Keratinocyte (primary cell): ENCODE measurements at regions not wholly inside any gene's neighbourhood (a gene's known extent, or its start where the extent isn't known, plus 50 kb on each side); places are given as distances from the start of the nearest gene placed in this dataset.

Experiments used
- DNase-seq: peaks from one replicate; pipeline ENCODE4 v3.0.0-alpha.2; 2011; ENCODE audit warnings: low read depth, missing footprints, low spot score
- FAIRE-seq: peaks from 2 replicates; lab custom pipeline; 2011; peaks lifted over from hg19 to GRCh38; lab: Jason Lieb, UNC
- H2AFZ ChIP-seq: 2 replicates; pipeline ENCODE4 v1.6.0; 2012; ENCODE audit warnings: low read length, control low read depth, inconsistent platforms; ENCODE audit not compliant: control insufficient read depth
- H3K27ac ChIP-seq: 2 replicates; pipeline ENCODE4 v1.5.1; 2011; ENCODE audit warnings: low read length; ENCODE audit not compliant: control insufficient read depth, insufficient read depth
- H3K27me3 ChIP-seq: 3 replicates; pipeline ENCODE4 v1.6.0; 2011; ENCODE audit warnings: low read length; ENCODE audit not compliant: control insufficient read depth, insufficient read depth; ENCODE audit errors: extremely low read depth
- H3K36me3 ChIP-seq, 2 experiments: 2 replicates in 1 of 2; 3 replicates in 1 of 2; pipeline ENCODE4 v1.5.1; 2011; ENCODE audit warnings: low read length in 2 of 2, mild to moderate bottlenecking in 1 of 2; ENCODE audit not compliant: control insufficient read depth in 2 of 2, insufficient read depth in 2 of 2; ENCODE audit errors: extremely low read depth in 1 of 2
- H3K4me1 ChIP-seq: 3 replicates; pipeline ENCODE4 v1.5.1; 2011; ENCODE audit warnings: low read length; ENCODE audit not compliant: control insufficient read depth, insufficient read depth; ENCODE audit errors: extremely low read depth
- H3K4me2 ChIP-seq: 3 replicates; pipeline ENCODE4 v1.6.0; 2011; ENCODE audit warnings: low read depth, low read length; ENCODE audit not compliant: control insufficient read depth, insufficient read depth; ENCODE audit errors: extremely low read depth
- H3K4me3 ChIP-seq, 3 experiments: fragments of 200-600 bp in 1 of 3; sonication (generic) in 1 of 3; 2 replicates in 2 of 3; 3 replicates in 1 of 3; pipeline ENCODE4 v1.5.1; 2011 to 2016; ENCODE audit warnings: low read length in 3 of 3, mild to moderate bottlenecking in 3 of 3, control low read depth in 2 of 3, inconsistent platforms in 1 of 3, low read depth in 1 of 3, mixed read lengths in 1 of 3, mixed run types in 1 of 3, moderate library complexity in 1 of 3; ENCODE audit not compliant: control insufficient read depth in 2 of 3, insufficient read depth in 2 of 3; ENCODE audit errors: extremely low read depth in 1 of 3
- H3K79me2 ChIP-seq: 2 replicates; pipeline ENCODE4 v1.6.0; 2012; ENCODE audit warnings: low read length; ENCODE audit not compliant: control insufficient read depth, insufficient read depth
- H3K9ac ChIP-seq: 3 replicates; pipeline ENCODE4 v1.6.0; 2011; ENCODE audit warnings: low read length; ENCODE audit not compliant: control insufficient read depth, insufficient read depth; ENCODE audit errors: extremely low read depth
- H3K9me1 ChIP-seq: 3 replicates; pipeline ENCODE4 v1.6.0; 2011; ENCODE audit warnings: low read length; ENCODE audit not compliant: control insufficient read depth, insufficient read depth; ENCODE audit errors: extremely low read depth
- H3K9me3 ChIP-seq: 2 replicates; pipeline ENCODE4 v1.5.1; 2012; ENCODE audit warnings: low read depth, low read length; ENCODE audit not compliant: control insufficient read depth
- H4K20me1 ChIP-seq: 3 replicates; pipeline ENCODE4 v1.6.0; 2011; ENCODE audit warnings: low read length; ENCODE audit not compliant: control insufficient read depth, insufficient read depth; ENCODE audit errors: extremely low read depth
- EZH2 ChIP-seq: IDR thresholded peaks from one replicate; pipeline ENCODE4 v1.6.1; 2012; ENCODE audit warnings: inconsistent platforms, mild to moderate bottlenecking, low read length, moderate library complexity
- dilution Hi-C: fragments of 300-500 bp; cut with MboI; formaldehyde crosslinking; loops from one replicate; pipeline ENCODE4 v1.7.0; 2020; ENCODE audit warnings: low sequenced_read_pairs; ENCODE audit not compliant: extremely low pct_ligation_motif_present
- TF ChIP-seq, protein P1 (sequence below), 3 experiments: IDR thresholded peaks in 1 of 3; conservative IDR thresholded peaks in 1 of 3; optimal IDR thresholded peaks in 1 of 3; 2 replicates in 2 of 3; 3 replicates in 1 of 3; pipeline versions ENCODE3 to v1.5.1; 2011; ENCODE audit warnings: low read length in 3 of 3, mild to moderate bottlenecking in 3 of 3, moderate library complexity in 2 of 3, control low read depth in 1 of 3, inconsistent platforms in 1 of 3; ENCODE audit not compliant: insufficient read depth in 2 of 3; ENCODE audit errors: extremely low read depth in 1 of 3

DNA sequence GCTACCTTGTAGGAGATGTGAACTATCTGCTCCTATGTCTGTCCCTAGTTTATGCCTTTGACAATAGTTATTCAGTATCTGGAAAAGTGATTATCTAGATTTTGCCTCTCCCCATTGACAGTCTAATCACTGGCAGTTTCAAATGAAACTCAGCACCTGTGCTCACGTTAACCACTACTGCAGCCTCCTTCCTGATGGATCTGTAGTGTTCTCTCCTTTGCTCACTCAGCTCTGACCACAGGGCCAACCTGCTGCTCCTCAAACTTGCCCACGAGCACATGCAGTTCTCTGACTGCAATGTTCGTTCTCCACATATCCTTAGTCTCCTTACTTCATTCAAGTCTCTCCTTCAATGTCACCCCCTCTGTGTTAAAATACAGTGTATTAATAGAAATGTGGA is 230.1 kb downstream of the NHLRC3 start:
- Histone ChIP-seq H2AFZ (no peak overlapping the region), H3K9ac (no peak overlapping the region), H3K27ac (no peak overlapping the region), H3K4me1 (no peaks in the 10 kb centered on the region), H3K36me3 (no peaks in the 10 kb centered on the region), H4K20me1 (no peaks in the 10 kb centered on the region), H3K4me2 (no peak overlapping the region), H3K27me3 (no peaks in the 10 kb centered on the region), H3K9me1 (no peaks in the 10 kb centered on the region), H3K9me3 (peaks cover 3% of the 10 kb centered on the region), H3K4me3 (no peak overlapping the region), H3K79me2 (no peaks in the 10 kb centered on the region)
- dilution Hi-C loops, result no loop called here
- no peak for DNase-seq
- FAIRE-seq, result peak; percentile 13
- no peak for TF ChIP-seq EZH2
- TF ChIP-seq, protein P1, sequence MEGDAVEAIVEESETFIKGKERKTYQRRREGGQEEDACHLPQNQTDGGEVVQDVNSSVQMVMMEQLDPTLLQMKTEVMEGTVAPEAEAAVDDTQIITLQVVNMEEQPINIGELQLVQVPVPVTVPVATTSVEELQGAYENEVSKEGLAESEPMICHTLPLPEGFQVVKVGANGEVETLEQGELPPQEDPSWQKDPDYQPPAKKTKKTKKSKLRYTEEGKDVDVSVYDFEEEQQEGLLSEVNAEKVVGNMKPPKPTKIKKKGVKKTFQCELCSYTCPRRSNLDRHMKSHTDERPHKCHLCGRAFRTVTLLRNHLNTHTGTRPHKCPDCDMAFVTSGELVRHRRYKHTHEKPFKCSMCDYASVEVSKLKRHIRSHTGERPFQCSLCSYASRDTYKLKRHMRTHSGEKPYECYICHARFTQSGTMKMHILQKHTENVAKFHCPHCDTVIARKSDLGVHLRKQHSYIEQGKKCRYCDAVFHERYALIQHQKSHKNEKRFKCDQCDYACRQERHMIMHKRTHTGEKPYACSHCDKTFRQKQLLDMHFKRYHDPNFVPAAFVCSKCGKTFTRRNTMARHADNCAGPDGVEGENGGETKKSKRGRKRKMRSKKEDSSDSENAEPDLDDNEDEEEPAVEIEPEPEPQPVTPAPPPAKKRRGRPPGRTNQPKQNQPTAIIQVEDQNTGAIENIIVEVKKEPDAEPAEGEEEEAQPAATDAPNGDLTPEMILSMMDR (optimal IDR thresholded peaks at IDR 0.05 in 1 of 3, IDR thresholded peaks at IDR 0.05 in 1 of 3, conservative IDR thresholded peaks at IDR 0.05 in 1 of 3; ENCODE audit: extremely low read depth in 1 of 3, insufficient read depth in 2 of 3, low read length in 3 of 3), result no peak

DNA sequence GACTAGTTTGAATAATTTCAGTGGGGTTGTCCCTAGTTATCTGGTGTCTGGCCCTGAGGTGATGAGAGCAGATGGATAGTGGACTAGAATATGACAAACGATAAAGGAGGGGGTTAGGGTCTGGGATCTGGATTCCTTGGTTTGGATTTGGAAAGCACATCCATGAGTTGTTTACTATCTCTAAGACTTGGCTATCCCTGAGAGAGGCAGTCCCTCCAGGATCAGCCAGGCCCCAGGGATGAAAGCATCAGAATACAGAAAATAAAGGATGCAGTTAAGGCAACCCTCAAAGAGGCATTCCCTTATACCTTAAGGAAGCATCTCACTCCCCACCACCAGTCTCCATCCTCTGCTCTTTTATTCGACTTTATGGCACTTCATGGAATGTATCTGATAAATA is 230.7 kb downstream of the NHLRC3 start:
- Histone ChIP-seq H2AFZ (no peak overlapping the region), H3K9ac (no peak overlapping the region), H3K4me1 (no peaks in the 10 kb centered on the region), H3K4me3 (no peak overlapping the region), H3K27me3 (no peaks in the 10 kb centered on the region), H3K79me2 (no peaks in the 10 kb centered on the region), H3K27ac (no peak overlapping the region), H3K9me3 (peaks cover 3% of the 10 kb centered on the region), H4K20me1 (no peaks in the 10 kb centered on the region), H3K36me3 (no peaks in the 10 kb centered on the region), H3K4me2 (no peak overlapping the region), H3K9me1 (no peaks in the 10 kb centered on the region)
- DNase-seq, result no peak
- no peak for FAIRE-seq
- TF ChIP-seq, protein P1 (optimal IDR thresholded peaks at IDR 0.05 in 1 of 3, IDR thresholded peaks at IDR 0.05 in 1 of 3, conservative IDR thresholded peaks at IDR 0.05 in 1 of 3; ENCODE audit: extremely low read depth in 1 of 3, insufficient read depth in 2 of 3, low read length in 3 of 3), result no peak
- no peak for TF ChIP-seq EZH2
- dilution Hi-C loops, result no loop called here
